K562 (cell line): ENCODE measurements at regions not wholly inside any gene's neighbourhood (a gene's known extent, or its start where the extent isn't known, plus 50 kb on each side); places are given as distances from the start of the nearest gene placed in this dataset.

Source experiments
- ATAC-seq: fragments of 200-7000 bp; cut with Tn5 transposase; 3 replicates; pipeline ENCODE4 v1.9.1; 2020; ENCODE audit warnings: moderate library complexity
- BruUV-seq: library from RNA; stranded (reverse); fragments of 400-500 nt; replicated peaks from 2 replicates; lab custom pipeline; 2021; lab: Mats Ljungman, UMichigan
- CTCF ChIA-PET: fragments of 300-600 bp; formaldehyde crosslinking; extraction: SDS; loops from one replicate; lab custom pipeline; 2021; ENCODE audit warnings: low intra/inter-chr PET ratio; lab: Yijun Ruan, JAX
- POLR2A ChIA-PET: fragments of 300-600, 350-650 bp; sonication (Branson Sonifier 250); formaldehyde crosslinking; extraction: SDS; loops from one replicate; lab custom pipeline; 2021; ENCODE audit warnings: antibody characterized with exemption, inconsistent platforms; lab: Yijun Ruan, JAX
- DNase-seq, 4 experiments: peaks; one replicate each; pipeline versions ENCODE4 v3.0.0 to v3.0.0-alpha.2; 2011 to 2018; ENCODE audit warnings: low spot score in 3 of 4, mixed read lengths in 3 of 4; ENCODE audit errors: extremely low read depth in 1 of 4
- FAIRE-seq: peaks from 2 replicates; lab custom pipeline; 2011; peaks lifted over from hg19 to GRCh38; lab: Jason Lieb, UNC
- H2AFZ ChIP-seq: 2 replicates; pipeline ENCODE4 v1.6.0; 2011; ENCODE audit warnings: low read depth, low read length, control low read depth, inconsistent platforms
- H3K27ac ChIP-seq: fragments of 200-600 bp; 3 replicates; pipeline ENCODE4 v1.8.0; 2011; ENCODE audit warnings: low read depth, mild to moderate bottlenecking, control low read depth, inconsistent platforms, low read length, moderate library complexity, mixed read lengths; ENCODE audit errors: extremely low read depth
- H3K27me3 ChIP-seq, 2 experiments: fragments of 300-600 bp in 1 of 2; 2 replicates in 1 of 2; 3 replicates in 1 of 2; pipeline versions ENCODE4 v1.6.0 to v1.8.0; 2011; ENCODE audit warnings: inconsistent platforms in 2 of 2, low read length in 2 of 2, mild to moderate bottlenecking in 1 of 2, mixed read lengths in 1 of 2, moderate library complexity in 1 of 2; ENCODE audit not compliant: control insufficient read depth in 2 of 2, insufficient read depth in 2 of 2
- H3K36me3 ChIP-seq: fragments of 300-600 bp; 3 replicates; pipeline ENCODE4 v1.8.0; 2011; ENCODE audit warnings: mild to moderate bottlenecking, low read length, inconsistent platforms; ENCODE audit not compliant: control insufficient read depth, insufficient read depth
- H3K4me1 ChIP-seq, 2 experiments: fragments of 200-600 bp in 1 of 2; replicated peaks in 1 of 2; 2 replicates in 1 of 2; 3 replicates in 1 of 2; pipeline versions ENCODE4 v1.5.1 to v1.8.0; 2011; ENCODE audit warnings: inconsistent platforms in 2 of 2, low read length in 2 of 2, mild to moderate bottlenecking in 1 of 2, mixed read lengths in 1 of 2, moderate library complexity in 1 of 2; ENCODE audit not compliant: control insufficient read depth in 2 of 2, insufficient read depth in 2 of 2
- H3K4me2 ChIP-seq: 2 replicates; pipeline ENCODE4 v1.6.1; 2011; ENCODE audit warnings: low read length, control low read depth, inconsistent platforms, mixed read lengths; ENCODE audit not compliant: insufficient read depth
- H3K4me3 ChIP-seq: fragments of 200-600 bp; sonication (generic), shearing (Covaris generic); 2 replicates; pipeline ENCODE4 v1.5.1; 2016; ENCODE audit warnings: control low read depth, inconsistent platforms
- H3K79me2 ChIP-seq: fragments of 200-600 bp; 3 replicates; pipeline ENCODE4 v1.8.0; 2011; ENCODE audit warnings: low read length, inconsistent platforms; ENCODE audit not compliant: control insufficient read depth, insufficient read depth
- H3K9ac ChIP-seq, 2 experiments: 2 replicates each; pipeline versions ENCODE4 v1.6.0 to v1.6.1; 2011; ENCODE audit warnings: low read depth in 2 of 2, low read length in 2 of 2, control low read depth in 1 of 2, inconsistent platforms in 1 of 2, mild to moderate bottlenecking in 1 of 2, mixed read lengths in 1 of 2; ENCODE audit not compliant: insufficient read depth in 1 of 2
- H3K9me1 ChIP-seq: one replicate; pipeline ENCODE4 v1.6.0; 2011; ENCODE audit warnings: inconsistent platforms, mild to moderate bottlenecking, low read length, moderate library complexity; ENCODE audit not compliant: control insufficient read depth, insufficient read depth
- H3K9me3 ChIP-seq: replicated peaks from 2 replicates; pipeline ENCODE4 v1.5.1; 2011; ENCODE audit warnings: low read depth, low read length, inconsistent platforms; ENCODE audit not compliant: control insufficient read depth, insufficient read depth
- H4K20me1 ChIP-seq: replicated peaks from 2 replicates; pipeline ENCODE4 v1.6.1; 2011; ENCODE audit warnings: low read length, inconsistent platforms, mixed read lengths; ENCODE audit not compliant: control insufficient read depth, insufficient read depth
- DNMT1 ChIP-seq: fragments of 450-650 bp; IDR thresholded peaks from 2 replicates; pipeline ENCODE4 v1.6.1; 2016; ENCODE audit warnings: antibody characterized with exemption, mild to moderate bottlenecking
- FOXA1 ChIP-seq: fragments of 450-650 bp; IDR thresholded peaks from 2 replicates; pipeline ENCODE4 v1.6.1; 2016; ENCODE audit warnings: mild to moderate bottlenecking, borderline replicate concordance
- HES1 ChIP-seq: fragments of 450-650 bp; IDR thresholded peaks from 2 replicates; pipeline ENCODE4 v1.6.1; 2016; ENCODE audit warnings: low read depth, mild to moderate bottlenecking, moderate library complexity
- HMGN3 ChIP-seq: IDR thresholded peaks from 2 replicates; pipeline ENCODE4 v1.6.1; 2011; ENCODE audit warnings: borderline replicate concordance, low read depth, mild to moderate bottlenecking, mixed read lengths, low read length; ENCODE audit not compliant: insufficient read length; ENCODE audit errors: extremely low read depth
- NCOR1 ChIP-seq: fragments of 450-650 bp; IDR thresholded peaks from 2 replicates; pipeline ENCODE4 v1.6.1; 2016; ENCODE audit warnings: mild to moderate bottlenecking, moderate library complexity
- POLR2A ChIP-seq: fragments of 450-650 bp; conservative IDR thresholded peaks from 2 replicates; pipeline ENCODE4 v1.6.1; 2016
- RAD21 ChIP-seq, 2 experiments: fragments of 250-450 bp in 1 of 2; fragments of 450-650 bp in 1 of 2; sonication (Bioruptor Pico) in 1 of 2; formaldehyde crosslinking in 1 of 2; IDR thresholded peaks in 1 of 2; conservative IDR thresholded peaks in 1 of 2; 2 replicates each; pipeline versions ENCODE4 v1.4.0 to v1.8.0; 2020 to 2022; ENCODE audit warnings: mild to moderate bottlenecking in 2 of 2, moderate library complexity in 1 of 2
- ZNF277 ChIP-seq: fragments of 250-450 bp; sonication (Bioruptor Pico); IDR thresholded peaks from 2 replicates; pipeline ENCODE4 v1.8.0; 2022; ENCODE audit warnings: inconsistent platforms, mild to moderate bottlenecking, moderate library complexity, borderline replicate concordance
- ZNF668 ChIP-seq: fragments of 250-450 bp; sonication (Bioruptor Pico); IDR thresholded peaks from 2 replicates; pipeline ENCODE4 v1.8.0; 2022; ENCODE audit warnings: mild to moderate bottlenecking, inconsistent platforms
- WGBS: fragments of 100-300 bp; shearing (Covaris generic); methylation state at CpG from one replicate; pipeline ENCODE4 v1.1.6; 2016; ENCODE audit warnings: low coverage, mixed read lengths; ENCODE audit not compliant: insufficient coverage; ENCODE audit errors: missing lambda C conversion rate; 5-methylcytosine and 5-hydroxymethylcytosine counted together
- in situ Hi-C: fragments of 300-500 bp; cut with MboI; formaldehyde crosslinking; loops from 4 replicates; pipeline ENCODE4 v1.15.0; 2018; ENCODE audit warnings: inconsistent platforms, mixed read lengths
- intact Hi-C: fragments of 100-400 bp; cut with micrococcal nuclease; formaldehyde crosslinking; loops from 2 replicates; pipeline ENCODE4 v1.14.2; 2022
- TF ChIP-seq, protein P1 (sequence below): fragments of 250-450 bp; sonication (Bioruptor Pico); IDR thresholded peaks from 2 replicates; pipeline ENCODE4 v1.5.0; 2021; ENCODE audit warnings: mild to moderate bottlenecking, moderate library complexity

DNA sequence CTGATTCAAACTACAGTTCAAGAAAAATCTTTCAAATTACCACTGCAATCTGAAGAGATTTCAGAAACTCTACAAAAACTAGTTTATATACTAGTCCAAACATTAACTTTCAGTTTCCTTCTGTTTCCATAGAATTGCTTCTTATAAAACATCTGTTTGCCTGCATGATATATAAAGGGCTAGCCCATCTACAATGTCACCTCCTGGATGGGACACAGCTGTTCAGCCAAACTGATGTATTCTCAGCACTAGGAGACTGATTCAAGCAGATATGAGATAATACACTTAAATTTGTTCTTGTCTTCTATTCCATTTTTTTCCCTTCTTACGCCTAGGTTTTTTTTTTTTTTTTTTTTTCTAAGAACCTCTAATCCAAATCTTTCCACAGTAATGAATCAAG, 1569.7 kb upstream of the IGFBP7 start:
- ATAC-seq (no peak), DNase-seq (no peak), FAIRE-seq (no peak)
- intact Hi-C loops (no loop called here), in situ Hi-C loops (no loop called here)
- Histone ChIP-seq H3K27ac (no peak overlapping the region), H3K4me2 (no peak overlapping the region), H3K27me3 (no peaks in the 10 kb centered on the region), H3K9me3 (no peaks in the 10 kb centered on the region), H2AFZ (no peak overlapping the region), H3K36me3 (no peaks in the 10 kb centered on the region), H3K4me3 (no peak overlapping the region), H3K4me1 (no peaks in the 10 kb centered on the region), H3K79me2 (no peaks in the 10 kb centered on the region), H4K20me1 (no peaks in the 10 kb centered on the region), H3K9ac (no peak overlapping the region), H3K9me1 (no peaks in the 10 kb centered on the region)
- no CpG with 5 or more reads among the region's 1 CpG for WGBS
- BruUV-seq, result no TSS peak
- CTCF ChIA-PET, result no interaction called here
- POLR2A ChIA-PET, result no interaction called here
- TF ChIP-seq POLR2A, result no peak
- TF ChIP-seq, all 486 proteins: peak for 0

- no peaks in the 10 kb centered on the region for H3K9me1 ChIP-seq
- BruUV-seq, result no TSS peak
- FAIRE-seq, result no peak
- H3K79me2 ChIP-seq, result no peaks in the 10 kb centered on the region
- WGBS, result 10% methylated on average over 2 of the region's 2 CpGs
- in situ Hi-C loops, result no loop called here
- no peak for DNase-seq
- H3K4me1 ChIP-seq, result no peaks in the 10 kb centered on the region
- no peak for ATAC-seq
- no peak overlapping the region for H3K4me3 ChIP-seq
- H3K9me3 ChIP-seq, result no peaks in the 10 kb centered on the region
- TF ChIP-seq FOXA1 (no peak), HMGN3 (no peak), ZNF668 (CRISPR knock-in tag) (no peak), HES1 (no peak), ZNF277 (CRISPR knock-in tag) (no peak), RAD21 (CRISPR knock-in tag; conservative IDR thresholded peaks at IDR 0.05 in 1 of 2, IDR thresholded peaks at IDR 0.05 in 1 of 2) (no peak), DNMT1 (no peak), NCOR1 (no peak)
- TF ChIP-seq, protein P1, sequence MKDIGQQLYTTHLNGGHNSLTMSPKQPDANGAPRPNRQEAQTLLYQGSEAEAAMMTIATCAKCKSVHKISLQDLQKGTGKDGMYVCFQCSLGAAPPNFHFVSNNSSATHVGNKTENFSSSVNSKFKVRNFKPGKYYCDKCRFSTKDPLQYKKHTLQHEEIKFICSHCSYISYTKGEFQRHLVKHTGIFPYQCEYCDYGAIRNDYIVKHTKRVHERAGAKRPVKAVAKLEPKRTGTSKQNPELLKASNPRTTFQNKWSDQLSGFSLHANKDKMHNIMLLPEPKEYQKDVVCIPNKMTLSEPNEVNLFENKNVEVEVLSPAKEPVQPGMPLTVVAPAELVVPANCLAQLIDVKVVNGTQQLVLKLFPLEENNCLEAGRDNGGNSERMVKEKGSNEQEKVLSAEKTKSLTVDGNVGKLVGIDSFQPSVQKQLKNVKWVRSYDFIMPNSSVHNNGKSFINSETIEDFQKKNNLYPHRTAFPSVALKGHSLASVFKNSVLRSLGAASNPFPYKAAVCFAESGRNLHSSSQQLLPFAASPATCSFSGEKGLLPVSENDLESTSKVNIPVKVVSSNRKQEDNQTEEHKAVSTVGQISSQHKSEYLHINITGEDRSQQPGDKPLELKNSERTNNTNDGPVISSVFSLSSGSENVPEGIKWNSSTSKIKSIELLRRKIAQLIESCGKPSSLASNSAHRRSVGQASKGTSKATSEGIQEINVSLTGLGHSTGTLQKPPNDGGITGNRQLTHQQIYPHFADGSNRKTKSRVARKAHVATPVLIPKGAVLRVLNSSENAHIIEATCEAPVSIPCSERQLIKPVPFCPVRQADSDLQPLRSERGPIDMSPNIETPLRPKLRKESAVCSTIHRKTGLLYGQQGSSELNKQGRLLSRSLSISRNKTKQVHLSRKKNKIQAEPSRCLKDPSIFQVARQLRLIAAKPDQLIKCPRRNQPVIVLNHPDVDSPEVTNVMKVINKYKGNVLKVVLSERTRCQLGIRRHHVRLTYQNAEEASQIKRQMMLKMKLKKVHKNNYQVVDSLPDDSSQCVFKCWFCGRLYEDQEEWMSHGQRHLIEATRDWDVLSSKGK (CRISPR knock-in tag), result no peak
- POLR2A ChIA-PET, result no interaction called here
- intact Hi-C loops, result no loop called here
- H3K27ac ChIP-seq, result no peak overlapping the region
- no peak overlapping the region for H2AFZ ChIP-seq
- H3K4me2 ChIP-seq, result no peak overlapping the region
- H4K20me1 ChIP-seq, result no peaks in the 10 kb centered on the region
- H3K9ac ChIP-seq, result no peak overlapping the region
- H3K36me3 ChIP-seq, result no peaks in the 10 kb centered on the region
- CTCF ChIA-PET, result no interaction called here
- no peaks in the 10 kb centered on the region for H3K27me3 ChIP-seq
Measured at GRCh38 chr4:58679051-58679450, 1568.9 kb upstream of the IGFBP7 start.
